ENCODE measurements at regions not wholly inside any gene's neighbourhood (a gene's known extent, or its start where the extent isn't known, plus 50 kb on each side); places are given as distances from the start of the nearest gene placed in this dataset.

DNA sequence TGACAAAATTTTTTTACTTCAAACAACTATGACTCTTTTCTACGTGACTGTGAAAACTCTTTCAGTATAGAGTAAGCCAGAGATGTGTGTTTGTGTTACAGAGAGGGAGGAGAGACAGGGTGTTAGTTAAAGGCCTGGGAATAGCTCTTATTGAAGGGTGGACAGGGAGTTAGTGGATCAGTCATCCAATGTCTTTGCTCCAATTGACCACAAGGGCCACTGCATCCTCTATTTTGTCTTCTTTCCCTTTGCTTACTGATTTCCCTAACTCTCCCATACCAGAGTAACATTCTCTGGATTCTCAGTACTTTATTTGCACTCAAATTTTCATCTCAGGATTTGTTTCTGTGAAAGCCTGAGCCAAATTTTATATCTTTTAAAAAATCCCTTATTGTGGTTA, 920.3 kb downstream of the CDH18 start:
- no peak for TF ChIP-seq CTCF (IDR thresholded peaks at IDR 0.05; ENCODE audit: insufficient read depth, low read length, poor library complexity, severe bottlenecking)
- H3K36me3 ChIP-seq (ENCODE audit: control insufficient read depth, insufficient read depth, low read length), result no peaks in the 10 kb centered on the region
- no peaks in the 10 kb centered on the region for H3K27me3 ChIP-seq (ENCODE audit: control insufficient read depth, insufficient read depth, low read length)
- no peak overlapping the region for H3K4me3 ChIP-seq (ENCODE audit: low read depth, low read length)
- DNase-seq (ENCODE audit: low read depth), result no peak

DNA sequence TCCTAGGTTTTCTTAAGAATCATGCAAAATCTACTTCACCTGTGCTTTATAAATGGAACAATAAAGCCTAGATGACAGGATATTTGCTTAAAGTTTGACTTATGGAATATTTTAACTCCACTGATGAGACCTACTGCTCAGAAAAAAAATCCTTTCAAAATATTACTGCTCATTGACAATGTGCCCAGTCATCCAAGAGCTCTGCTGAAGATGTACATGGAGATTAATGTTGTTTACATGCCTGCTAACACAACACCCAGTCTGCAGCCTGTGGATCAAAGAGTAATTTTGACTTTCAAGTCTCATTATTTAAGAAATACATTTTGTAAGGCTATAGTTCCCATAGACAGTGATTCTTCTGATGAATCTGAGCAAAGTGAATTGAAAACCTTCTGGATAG, 889.6 kb downstream of the CDH18 start:
- no peak for DNase-seq (ENCODE audit: low read depth)
- Histone ChIP-seq H3K4me3 (ENCODE audit: low read depth, low read length) (no peak overlapping the region), H3K27me3 (ENCODE audit: control insufficient read depth, insufficient read depth, low read length) (no peaks in the 10 kb centered on the region), H3K36me3 (ENCODE audit: control insufficient read depth, insufficient read depth, low read length) (no peaks in the 10 kb centered on the region)
- TF ChIP-seq CTCF (IDR thresholded peaks at IDR 0.05; ENCODE audit: insufficient read depth, low read length, poor library complexity, severe bottlenecking), result no peak

GRCh38 chr5:19099195-19099594, 888.8 kb downstream of the CDH18 start:
- TF ChIP-seq CTCF (IDR thresholded peaks at IDR 0.05; ENCODE audit: insufficient read depth, low read length, poor library complexity, severe bottlenecking), result no peak
- Histone ChIP-seq H3K36me3 (ENCODE audit: control insufficient read depth, insufficient read depth, low read length) (no peaks in the 10 kb centered on the region), H3K4me3 (ENCODE audit: low read depth, low read length) (no peak overlapping the region), H3K27me3 (ENCODE audit: control insufficient read depth, insufficient read depth, low read length) (no peaks in the 10 kb centered on the region)
- no peak for DNase-seq (ENCODE audit: low read depth)

- H3K27me3 ChIP-seq (ENCODE audit: control insufficient read depth, insufficient read depth, low read length), result no peaks in the 10 kb centered on the region
- TF ChIP-seq CTCF (IDR thresholded peaks at IDR 0.05; ENCODE audit: insufficient read depth, low read length, poor library complexity, severe bottlenecking), result no peak
- DNase-seq (ENCODE audit: low read depth), result no peak
- H3K36me3 ChIP-seq (ENCODE audit: control insufficient read depth, insufficient read depth, low read length), result no peaks in the 10 kb centered on the region
- H3K4me3 ChIP-seq (ENCODE audit: low read depth, low read length), result no peak overlapping the region
Measured at GRCh38 chr5:19104948-19105347, 883.1 kb downstream of the CDH18 start.

DNA sequence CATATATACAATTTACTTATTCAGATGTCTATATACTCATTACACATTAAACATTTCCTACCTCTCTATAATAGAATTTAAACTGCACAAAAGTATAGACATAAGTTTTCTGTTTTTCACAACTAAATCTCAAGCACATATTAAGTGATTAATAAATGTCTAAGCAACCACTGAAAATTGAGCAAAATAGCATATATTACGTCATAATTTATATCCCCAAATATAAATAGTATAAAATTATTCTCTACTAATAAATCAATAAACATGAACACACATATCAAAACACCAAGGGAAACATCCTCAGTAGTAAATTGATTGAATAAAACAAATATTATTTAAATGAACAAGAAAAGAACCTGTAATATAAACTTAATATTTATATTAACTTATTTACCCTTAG, 865.1 kb downstream of the CDH18 start:
- DNase-seq (ENCODE audit: low read depth), result no peak
- TF ChIP-seq CTCF (IDR thresholded peaks at IDR 0.05; ENCODE audit: insufficient read depth, low read length, poor library complexity, severe bottlenecking), result no peak
- Histone ChIP-seq H3K36me3 (ENCODE audit: control insufficient read depth, insufficient read depth, low read length) (no peaks in the 10 kb centered on the region), H3K4me3 (ENCODE audit: low read depth, low read length) (no peak overlapping the region), H3K27me3 (ENCODE audit: control insufficient read depth, insufficient read depth, low read length) (no peaks in the 10 kb centered on the region)

DNA sequence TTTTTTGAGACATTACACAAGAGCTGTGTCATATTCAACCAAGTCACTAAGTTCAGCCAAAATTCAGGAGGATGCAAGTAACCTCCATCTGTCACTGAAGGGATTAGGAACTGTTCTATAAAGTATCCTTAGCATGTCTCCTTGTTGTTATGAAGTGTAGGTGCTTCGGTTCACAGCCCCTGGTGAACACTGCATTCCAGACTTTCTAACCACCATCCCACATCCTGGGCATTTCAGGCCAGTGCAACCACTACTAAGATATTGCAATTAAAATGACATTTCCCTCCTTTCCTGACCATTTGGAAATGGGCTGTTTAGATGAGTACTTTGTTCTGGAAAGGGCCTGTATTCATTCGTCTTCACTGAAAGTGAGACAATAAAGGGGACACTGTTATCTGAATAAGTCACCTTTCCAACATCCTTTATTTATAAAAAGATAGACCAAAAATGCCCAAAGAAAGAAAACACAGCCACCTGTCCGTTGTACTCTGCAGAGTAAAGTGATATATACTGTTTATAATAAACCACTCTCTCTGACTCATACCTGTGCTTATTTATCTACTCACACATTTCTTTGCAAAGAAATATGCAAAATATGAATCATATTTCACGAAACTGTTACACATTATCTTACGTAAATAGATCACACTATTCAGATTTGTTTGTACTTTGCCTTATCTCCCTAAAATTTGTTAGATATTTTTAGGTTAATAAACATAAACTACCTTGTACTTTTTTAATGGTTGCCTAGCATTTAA, 861.9 kb downstream of the CDH18 start:
- Histone ChIP-seq H3K36me3 (ENCODE audit: control insufficient read depth, insufficient read depth, low read length) (no peaks in the 10 kb centered on the region), H3K27me3 (ENCODE audit: control insufficient read depth, insufficient read depth, low read length) (no peaks in the 10 kb centered on the region), H3K4me3 (ENCODE audit: low read depth, low read length) (no peak overlapping the region)
- TF ChIP-seq CTCF (IDR thresholded peaks at IDR 0.05; ENCODE audit: insufficient read depth, low read length, poor library complexity, severe bottlenecking), result no peak
- DNase-seq (ENCODE audit: low read depth), result peak; percentile 14

Measured in kidney epithelial cell (primary cell).